Prostate gland (tissue), 2 donors: ENCODE measurements at regions not wholly inside any gene's neighbourhood (a gene's known extent, or its start where the extent isn't known, plus 50 kb on each side); places are given as distances from the start of the nearest gene placed in this dataset.

ENCODE experiments used
- CTCF ChIP-seq, 4 experiments: fragments of 200-600 bp in 2 of 4; fragments of 450-650 bp in 2 of 4; sonication (generic) in 2 of 4; IDR thresholded peaks; 1 replicate in 3 of 4; 2 replicates in 1 of 4; pipeline ENCODE4 v1.5.1; 2016 to 2019; ENCODE audit warnings: antibody characterized with exemption in 4 of 4, mild to moderate bottlenecking in 2 of 4, moderate library complexity in 2 of 4
- POLR2A ChIP-seq: fragments of 450-650 bp; IDR thresholded peaks from one replicate; pipeline ENCODE4 v1.6.1; 2016; ENCODE audit warnings: antibody characterized with exemption, mild to moderate bottlenecking

- TF ChIP-seq CTCF (IDR thresholded peaks at IDR 0.05) (no peak), POLR2A (no peak)
Observed at GRCh38 chr11:92316106-92316809, 91.6 kb downstream of the FAT3 start.
